KG1 (cell line): ENCODE measurements at regions not wholly inside any gene's neighbourhood (a gene's known extent, or its start where the extent isn't known, plus 50 kb on each side); places are given as distances from the start of the nearest gene placed in this dataset.
"Not testable (repeated sequence)": the region's sequence is repeated elsewhere in the genome, so short reads cannot be mapped to it uniquely, and the experiment has no call there.

Experiments
- DNase-seq: peaks from one replicate; lab custom pipeline; 2025; lab: John Stamatoyannopoulos, UW

DNA sequence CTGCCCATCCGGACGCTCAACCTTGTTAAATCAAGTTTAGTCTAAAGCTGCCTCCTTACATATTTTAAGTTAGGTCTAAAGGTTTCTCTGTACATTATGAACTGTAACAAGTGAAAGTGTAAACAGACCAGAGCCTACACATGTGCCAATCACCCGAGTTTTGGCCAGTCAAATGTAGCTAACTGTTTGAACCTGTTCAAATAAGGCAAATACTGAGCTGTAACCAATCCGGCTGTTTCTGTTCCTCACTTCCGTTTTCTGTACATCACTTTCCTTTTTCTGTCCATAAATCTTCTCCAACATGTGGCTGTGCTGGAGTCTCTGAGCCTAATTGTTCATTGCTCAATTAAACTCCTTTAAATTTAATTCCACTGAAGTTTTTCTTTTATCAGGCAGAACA, 113.3 kb upstream of the SHISA3 start:
- no peak for DNase-seq

GRCh38 chr4:42288876-42289275, 108.4 kb upstream of the SHISA3 start:
- DNase-seq = not testable (repeated sequence)

DNA sequence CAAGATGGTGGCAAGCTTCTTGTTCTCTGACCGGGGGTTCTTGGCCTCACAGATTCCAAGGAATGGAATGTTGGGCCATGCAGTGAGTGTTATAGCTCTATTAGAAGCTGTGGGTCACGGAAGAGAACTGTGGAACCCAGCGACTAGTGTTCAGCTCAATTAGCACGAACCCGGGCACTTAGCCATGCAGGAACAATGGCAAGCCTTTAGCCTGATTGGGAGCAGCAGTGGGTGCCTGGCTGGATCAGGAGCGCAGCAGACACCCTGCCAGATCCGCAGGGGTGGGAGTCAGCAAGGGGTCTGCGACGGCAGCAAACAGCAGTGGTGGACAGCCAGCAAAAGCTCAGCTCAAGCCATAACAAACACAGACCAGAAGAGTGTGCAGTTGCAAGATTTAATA, 105.1 kb upstream of the SHISA3 start:
- DNase-seq = not testable (repeated sequence)

DNA sequence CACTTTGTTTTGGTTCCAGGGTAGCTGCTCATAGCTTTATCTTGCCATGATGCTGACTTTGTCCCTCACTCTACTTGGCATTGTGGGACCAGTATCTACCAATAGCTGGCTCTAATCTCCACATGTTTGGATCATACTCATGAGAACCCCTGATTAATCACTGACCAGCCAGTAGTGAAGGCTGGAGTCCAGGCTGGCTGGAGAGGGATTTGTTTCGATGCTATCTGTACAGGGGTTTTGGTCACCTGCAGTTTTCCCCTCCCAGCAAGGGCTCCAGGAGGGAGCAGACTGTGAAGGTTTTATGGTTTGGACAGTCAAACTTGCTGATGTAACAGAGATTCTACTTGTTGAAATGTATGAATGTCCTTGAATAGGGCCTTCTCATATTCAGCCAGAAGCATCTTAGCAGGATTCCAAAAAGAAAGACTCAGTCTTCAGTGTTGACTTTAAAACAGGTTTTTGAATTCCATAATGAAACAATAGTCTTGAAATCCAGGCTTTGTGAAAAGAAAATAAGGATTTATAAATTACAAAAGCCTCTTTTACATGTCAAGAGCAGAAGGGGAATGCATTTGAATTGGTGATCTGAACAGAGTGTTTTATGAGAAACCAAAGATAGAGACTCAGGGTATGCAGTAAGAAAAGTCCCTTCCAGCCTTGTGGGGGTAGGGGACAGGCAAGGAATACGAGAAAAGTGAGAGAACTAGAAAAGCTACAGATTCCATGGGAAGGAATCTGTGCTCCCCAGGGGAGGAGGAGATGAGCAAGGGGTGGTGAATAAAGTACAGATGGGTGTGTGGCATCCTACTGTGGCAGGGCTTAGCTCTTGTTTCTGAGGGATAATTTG, 103.1 kb upstream of the SHISA3 start:
- no peak for DNase-seq

DNA sequence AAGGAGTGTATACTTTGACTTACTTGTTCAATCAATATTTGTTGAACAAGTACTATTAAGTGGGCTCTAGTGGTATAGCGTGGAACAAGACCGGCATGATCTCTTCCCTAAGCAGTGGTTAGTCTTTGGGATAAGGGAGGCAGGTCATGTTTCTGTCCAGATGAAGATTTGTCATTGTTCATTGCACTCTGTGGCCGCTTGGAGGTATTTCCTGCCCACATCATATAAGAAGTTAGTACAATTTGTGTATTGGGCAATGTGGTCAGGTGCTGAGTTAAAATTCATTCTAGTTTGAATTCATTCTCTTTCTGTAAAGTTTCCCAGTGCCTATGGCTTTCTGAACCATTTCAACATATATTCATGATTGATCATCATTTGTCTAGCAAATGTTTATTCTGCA, 101.1 kb upstream of the SHISA3 start:
- no peak for DNase-seq

DNA sequence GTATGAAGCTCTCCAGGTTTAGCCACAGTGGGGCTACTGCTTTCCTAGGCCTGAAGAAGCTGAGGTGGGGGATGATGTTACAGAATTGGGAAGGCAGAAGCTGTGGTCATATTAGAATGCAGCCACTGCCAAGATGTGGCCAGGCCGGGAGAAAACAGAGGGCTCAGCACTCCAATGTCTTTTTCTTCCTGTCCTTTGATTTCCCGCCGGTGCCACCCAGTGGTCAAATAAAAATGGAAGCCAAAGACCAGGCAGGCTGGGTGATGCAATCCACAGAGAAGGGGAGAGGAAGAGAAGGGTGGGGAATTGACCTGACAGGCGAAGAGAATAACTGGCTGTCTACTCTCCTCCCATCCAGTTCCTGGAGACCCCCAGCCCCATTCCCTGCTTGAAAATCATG, 94.9 kb upstream of the SHISA3 start:
- no peak for DNase-seq

DNA sequence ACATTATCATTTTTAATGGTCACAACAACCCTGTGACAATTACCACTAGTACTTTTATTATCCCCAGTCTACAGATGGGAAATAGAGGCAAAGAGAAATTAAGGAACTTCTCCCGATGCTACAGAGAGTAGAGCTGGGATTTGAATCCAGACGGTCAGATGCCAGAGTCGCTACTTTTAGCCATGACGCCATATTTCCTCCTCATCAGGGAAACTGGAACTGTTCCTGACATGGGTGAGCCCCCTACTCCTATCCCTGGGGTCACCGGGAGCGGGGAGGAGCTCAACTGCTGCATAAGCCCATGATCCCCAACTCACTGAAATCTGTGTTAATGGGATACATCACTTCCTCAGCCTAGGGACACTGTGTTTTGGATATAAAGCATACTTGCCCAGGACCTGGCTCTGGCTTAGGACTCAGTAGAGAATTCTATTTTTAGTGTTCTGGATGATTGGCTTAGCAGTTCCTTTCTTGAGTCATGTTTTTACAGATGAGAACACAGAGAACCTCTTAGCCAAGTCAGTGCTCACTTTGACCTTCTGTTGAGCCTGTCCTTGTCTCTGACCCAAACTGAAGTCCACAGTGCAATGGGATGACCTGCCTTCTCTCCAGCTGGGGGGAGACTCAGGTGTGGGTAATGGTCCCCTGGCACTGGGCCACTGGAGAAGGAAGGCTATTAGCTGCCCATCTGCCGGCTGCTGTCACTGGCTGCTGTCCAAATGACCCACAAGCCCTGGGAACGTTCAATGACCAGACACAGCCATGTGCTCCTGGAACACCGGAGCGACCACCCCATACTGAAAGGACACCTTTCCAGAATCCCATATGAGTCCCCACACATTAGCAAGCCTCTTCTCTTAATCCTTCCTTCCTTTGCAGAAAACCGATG, 90.8 kb upstream of the SHISA3 start:
- DNase-seq = no peak

DNA sequence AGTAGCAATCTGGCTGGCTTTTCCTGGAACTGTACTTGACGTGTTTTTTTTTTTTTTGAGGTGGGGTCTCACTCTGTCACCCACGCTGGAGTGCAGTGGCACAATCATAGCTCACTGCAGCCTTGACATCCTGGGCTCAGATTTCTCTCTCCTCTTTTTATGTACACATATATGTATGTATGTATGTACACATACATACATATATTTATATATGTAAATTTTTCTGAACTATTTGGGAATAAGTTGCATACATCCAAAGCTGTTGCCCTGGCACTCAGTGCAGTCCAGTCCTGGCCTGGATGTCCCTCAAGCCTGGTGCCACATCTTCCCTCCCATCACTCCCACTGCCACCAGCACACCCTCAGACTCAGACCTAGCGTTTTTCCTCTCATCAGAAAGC, 89.0 kb upstream of the SHISA3 start:
- no peak for DNase-seq

GRCh38 chr4:42309361-42310260, 87.7 kb upstream of the SHISA3 start:
- no peak for DNase-seq

GRCh38 chr4:42310358-42310757, 86.9 kb upstream of the SHISA3 start:
- no peak for DNase-seq

DNA sequence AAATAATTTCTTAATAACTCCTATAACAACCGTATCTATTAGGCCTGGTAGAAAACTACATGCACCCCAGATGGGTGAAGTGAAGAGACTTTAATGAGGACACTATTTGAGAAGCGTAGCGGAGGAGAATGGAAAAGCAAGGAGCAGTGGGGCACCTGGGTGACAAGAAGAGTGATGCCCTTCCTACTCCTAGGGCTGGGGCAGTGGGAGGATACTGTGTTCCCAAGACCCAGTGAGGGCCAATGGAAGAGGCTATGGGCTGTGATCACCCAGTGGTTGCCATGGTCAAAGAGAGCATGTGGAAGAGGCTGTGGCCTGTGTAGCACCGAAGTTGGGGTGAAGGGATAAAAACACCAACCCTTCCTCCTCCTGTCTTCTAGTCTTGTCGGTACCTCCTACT, 86.5 kb upstream of the SHISA3 start:
- DNase-seq = no peak

GRCh38 chr4:42311591-42311990, 85.7 kb upstream of the SHISA3 start:
- DNase-seq = no peak

GRCh38 chr4:42313420-42313819, 83.9 kb upstream of the SHISA3 start:
- not testable (repeated sequence) for DNase-seq

GRCh38 chr4:42313872-42314271, 83.4 kb upstream of the SHISA3 start:
- DNase-seq = no peak

DNA sequence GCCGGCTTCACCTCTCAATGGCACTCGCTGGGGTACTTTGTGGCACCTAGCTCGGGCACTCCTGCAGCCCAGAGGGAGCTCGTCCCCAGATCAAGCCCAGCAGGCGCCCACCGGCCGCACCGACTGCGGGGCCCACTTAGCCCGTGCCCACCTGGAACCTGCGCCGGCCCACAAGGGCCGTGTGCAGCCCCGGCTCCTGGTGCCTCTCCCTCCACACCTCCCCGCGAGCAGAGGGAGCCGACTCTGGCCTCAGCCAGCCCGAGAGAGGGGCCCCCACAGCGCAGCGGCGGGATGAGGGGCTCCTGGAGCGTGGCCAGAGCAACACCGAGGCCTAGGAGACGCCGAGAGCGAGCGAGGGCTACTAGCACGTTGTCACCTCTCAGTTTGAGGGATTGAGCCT, 82.1 kb upstream of the SHISA3 start:
- DNase-seq = no peak

DNA sequence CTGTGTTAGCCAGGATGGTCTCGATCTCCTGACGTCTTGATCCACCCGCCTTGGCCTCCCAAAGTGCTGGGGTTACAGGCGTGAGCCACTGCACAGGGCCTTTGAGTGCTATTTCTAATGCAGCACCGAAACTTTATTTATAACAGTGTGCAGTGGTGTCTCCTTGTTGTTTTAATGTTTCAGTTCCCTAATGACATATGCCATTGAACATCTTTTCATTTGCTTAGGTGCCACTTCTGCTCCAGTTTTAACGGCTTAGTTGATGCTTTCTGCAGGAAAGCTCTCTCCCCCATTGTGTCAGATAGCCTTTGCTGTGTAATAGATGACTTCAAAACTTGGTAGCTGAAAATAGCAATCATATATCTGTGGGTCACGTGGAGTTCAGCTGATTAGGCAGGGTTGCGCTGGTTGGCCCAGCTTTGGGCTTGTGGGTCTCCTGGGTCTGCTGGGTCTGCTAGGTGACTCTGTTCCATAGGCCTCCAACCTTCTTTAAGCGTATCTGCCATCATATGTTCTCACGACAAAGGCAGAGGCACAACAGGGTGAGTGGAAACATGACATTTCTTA, 76.4 kb upstream of the SHISA3 start:
- DNase-seq = no peak

DNA sequence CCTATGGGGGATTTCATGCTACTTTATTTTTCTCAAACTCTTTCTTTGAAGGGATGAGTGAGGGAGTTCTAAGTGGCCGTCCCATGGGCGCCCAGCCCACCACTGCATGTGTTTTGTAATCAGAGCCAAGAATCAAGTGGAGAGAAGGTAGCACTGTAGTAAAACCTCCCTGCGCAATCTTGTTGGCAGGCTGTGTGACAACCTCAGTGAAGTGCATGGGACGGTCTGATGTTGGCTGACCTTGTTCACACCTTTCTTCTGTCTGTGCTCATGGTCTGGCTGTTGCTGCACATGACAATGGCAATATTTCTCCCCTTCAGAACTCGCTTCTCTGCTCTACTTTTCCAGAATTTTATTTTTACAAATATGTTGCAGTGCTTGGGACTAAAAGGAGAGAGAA, 71.2 kb upstream of the SHISA3 start:
- DNase-seq = no peak

- no peak for DNase-seq
Observed at GRCh38 chr4:42326524-42326923, 70.8 kb upstream of the SHISA3 start.

GRCh38 chr4:42327323-42327722, 70.0 kb upstream of the SHISA3 start:
- DNase-seq = no peak

GRCh38 chr4:42328978-42329377, 68.3 kb upstream of the SHISA3 start:
- DNase-seq = no peak

- no peak for DNase-seq
Observed at GRCh38 chr4:42329421-42329820, 67.9 kb upstream of the SHISA3 start.
